ENCODE measurements at regions not wholly inside any gene's neighbourhood (a gene's known extent, or its start where the extent isn't known, plus 50 kb on each side); places are given as distances from the start of the nearest gene placed in this dataset.

GRCh38 chr13:79727086-79727485, 246.1 kb downstream of the NDFIP2 start:
- Histone ChIP-seq H3K9ac (ENCODE audit: control insufficient read depth, insufficient read depth, low read length) (no peak overlapping the region), H3K27ac (ENCODE audit: control insufficient read depth, insufficient read depth) (no peak overlapping the region), H3K4me2 (ENCODE audit: control insufficient read depth, insufficient read depth) (no peak overlapping the region), H3K4me1 (ENCODE audit: control insufficient read depth, insufficient read depth, low read length) (no peaks in the 10 kb centered on the region), H2AFZ (ENCODE audit: control insufficient read depth, low read depth, low read length) (no peak overlapping the region), H3K27me3 (replicated peaks in 1 of 2; ENCODE audit: control insufficient read depth in 2 of 2, insufficient read depth in 2 of 2, low read length in 1 of 2) (no peaks in the 10 kb centered on the region), H3K36me3 (ENCODE audit: control insufficient read depth in 2 of 2, insufficient read depth in 2 of 2, low read length in 1 of 2) (no peaks in the 10 kb centered on the region), H3K4me3 (no peak overlapping the region), H3K79me2 (ENCODE audit: control insufficient read depth, insufficient read depth, low read length) (no peaks in the 10 kb centered on the region), H3K9me3 (replicated peaks; ENCODE audit: control insufficient read depth, insufficient read depth, low read length) (no peaks in the 10 kb centered on the region), H4K20me1 (ENCODE audit: control insufficient read depth, insufficient read depth) (no peaks in the 10 kb centered on the region)
- CTCF ChIA-PET = no interaction called here
- FAIRE-seq (no peak), ATAC-seq (no peak), DNase-seq (ENCODE audit: low read depth, low spot score) (no peak)
- TF ChIP-seq NKRF (conservative IDR thresholded peaks at IDR 0.05) (no peak), RBBP5 (conservative IDR thresholded peaks at IDR 0.05) (no peak)
- in situ Hi-C loops (cut with MboI) (no loop called here), intact Hi-C loops (cut with micrococcal nuclease; ENCODE audit: unreplicated experiment) (no loop called here)
- POLR2A ChIA-PET = no interaction called here
- no TSS peak for BruUV-seq (replicated peaks)
- RAD21 ChIA-PET (ENCODE audit: unreplicated experiment) = no interaction called here
- SMC1A ChIA-PET (ENCODE audit: uncharacterized antibody, unreplicated experiment) = no interaction called here

- ChIA-PET RAD21 (ENCODE audit: unreplicated experiment) (no interaction called here), SMC1A (ENCODE audit: uncharacterized antibody, unreplicated experiment) (interaction anchor here (0.8 to 1.2 kb wide), 2 partner anchors 9 to 95 kb away, joined by 3 to 5 read pairs; no protein-coding TSS in a partner anchor), CTCF (interaction anchor here (1.2 kb wide), 1 partner anchor 14 kb away, joined by 3 read pairs; no protein-coding TSS in a partner anchor), POLR2A (no interaction called here)
- FAIRE-seq (no peak), DNase-seq (ENCODE audit: low read depth, low spot score) (no peak), ATAC-seq (no peak)
- H3K27me3 ChIP-seq (replicated peaks in 1 of 2; ENCODE audit: control insufficient read depth in 2 of 2, insufficient read depth in 2 of 2, low read length in 1 of 2) = no peaks in the 10 kb centered on the region
- no peak overlapping the region for H3K4me2 ChIP-seq (ENCODE audit: control insufficient read depth, insufficient read depth)
- H3K4me1 ChIP-seq (ENCODE audit: control insufficient read depth, insufficient read depth, low read length) = no peaks in the 10 kb centered on the region
- no peaks in the 10 kb centered on the region for H3K79me2 ChIP-seq (ENCODE audit: control insufficient read depth, insufficient read depth, low read length)
- H3K27ac ChIP-seq (ENCODE audit: control insufficient read depth, insufficient read depth) = no peak overlapping the region
- no peaks in the 10 kb centered on the region for H3K9me3 ChIP-seq (replicated peaks; ENCODE audit: control insufficient read depth, insufficient read depth, low read length)
- WGBS (ENCODE audit: insufficient coverage, insufficient replicate concordance, low lambda C conversion rate, missing lambda C conversion rate) = 76% methylated on average over 1 of the region's 1 CpG
- H4K20me1 ChIP-seq (ENCODE audit: control insufficient read depth, insufficient read depth) = no peaks in the 10 kb centered on the region
- in situ Hi-C loops (cut with MboI) (no loop called here), intact Hi-C loops (cut with micrococcal nuclease; ENCODE audit: unreplicated experiment) (no loop called here)
- no peak overlapping the region for H3K9ac ChIP-seq (ENCODE audit: control insufficient read depth, insufficient read depth, low read length)
- BruUV-seq (replicated peaks) = no TSS peak
- H3K36me3 ChIP-seq (ENCODE audit: control insufficient read depth in 2 of 2, insufficient read depth in 2 of 2, low read length in 1 of 2) = no peaks in the 10 kb centered on the region
- H3K4me3 ChIP-seq = no peak overlapping the region
- H2AFZ ChIP-seq (ENCODE audit: control insufficient read depth, low read depth, low read length) = no peak overlapping the region
- TF ChIP-seq RUNX3 (IDR thresholded peaks at IDR 0.05; ENCODE audit: low read length) (no peak), TCF7 (IDR thresholded peaks at IDR 0.05; ENCODE audit: borderline replicate concordance) (no peak), RAD51 (IDR thresholded peaks at IDR 0.05) (no peak), NR2C2 (IDR thresholded peaks at IDR 0.05; ENCODE audit: borderline replicate concordance, control insufficient read depth, insufficient read length, low read depth) (no peak), BMI1 (IDR thresholded peaks at IDR 0.05; ENCODE audit: borderline replicate concordance) (no peak), NFYB (IDR thresholded peaks at IDR 0.05; ENCODE audit: insufficient read depth, low read depth, low read length) (no peak), E4F1 (IDR thresholded peaks at IDR 0.05; ENCODE audit: borderline replicate concordance, partially characterized antibody) (no peak), NBN (IDR thresholded peaks at IDR 0.05) (no peak), BACH1 (IDR thresholded peaks at IDR 0.05; ENCODE audit: borderline replicate concordance) (no peak), FOS (IDR thresholded peaks at IDR 0.05; ENCODE audit: borderline replicate concordance, extremely low read depth, insufficient read length) (no peak), YY1 (IDR thresholded peaks at IDR 0.05; ENCODE audit: low read depth, low read length) (no peak), MTA3 (IDR thresholded peaks at IDR 0.05; ENCODE audit: borderline replicate concordance, low read length) (no peak), SMARCA5 (IDR thresholded peaks at IDR 0.05) (no peak)
Measured at GRCh38 chr13:79725841-79726240, 244.9 kb downstream of the NDFIP2 start.

Data from GM12878 (cell line).